ENCODE measurements at regions not wholly inside any gene's neighbourhood (a gene's known extent, or its start where the extent isn't known, plus 50 kb on each side); places are given as distances from the start of the nearest gene placed in this dataset.
"Not testable (repeated sequence)": the region's sequence is repeated elsewhere in the genome, so short reads cannot be mapped to it uniquely, and the experiment has no call there.

GRCh38 chr13:71350886-71351285 lies 516.1 kb downstream of the DACH1 start:
- H3K27me3 ChIP-seq (ENCODE audit: low read length): no peaks in the 10 kb centered on the region
- H3K9me3 ChIP-seq (ENCODE audit: insufficient read depth, low read length): no peaks in the 10 kb centered on the region
- no peak overlapping the region for H3K4me2 ChIP-seq (ENCODE audit: low read depth, low read length, poor library complexity, severe bottlenecking)
- no peaks in the 10 kb centered on the region for H3K36me3 ChIP-seq (ENCODE audit: low read length)
- H2AFZ ChIP-seq (ENCODE audit: low read depth, low read length, severe bottlenecking): no peak overlapping the region
- no peaks in the 10 kb centered on the region for H4K20me1 ChIP-seq (ENCODE audit: low read depth, low read length)
- H3K27ac ChIP-seq (ENCODE audit: low read depth, low read length): no peak overlapping the region
- H3K9ac ChIP-seq (ENCODE audit: low read length): no peak overlapping the region
- TF ChIP-seq CTCF (IDR thresholded peaks at IDR 0.05; ENCODE audit: insufficient read depth, low read length, poor library complexity, severe bottlenecking) (no peak), EZH2phosphoT487 (conservative IDR thresholded peaks at IDR 0.05; ENCODE audit: low read length) (no peak)
- H3K79me2 ChIP-seq (ENCODE audit: insufficient read depth, low read length): no peaks in the 10 kb centered on the region
- no peaks in the 10 kb centered on the region for H3F3A ChIP-seq (ENCODE audit: insufficient read depth)
- no peak overlapping the region for H3K4me3 ChIP-seq (ENCODE audit: insufficient read depth, low read length, poor library complexity, severe bottlenecking)
- no peaks in the 10 kb centered on the region for H3K9me2 ChIP-seq (replicated peaks; ENCODE audit: insufficient read depth, low read length)

GRCh38 chr13:71345856-71346255 lies 521.1 kb downstream of the DACH1 start:
- H3K27ac ChIP-seq (ENCODE audit: low read depth, low read length); H3F3A ChIP-seq (ENCODE audit: insufficient read depth); H3K4me2 ChIP-seq (ENCODE audit: low read depth, low read length, poor library complexity, severe bottlenecking); H3K36me3 ChIP-seq (ENCODE audit: low read length); H2AFZ ChIP-seq (ENCODE audit: low read depth, low read length, severe bottlenecking); H3K9ac ChIP-seq (ENCODE audit: low read length); H3K79me2 ChIP-seq (ENCODE audit: insufficient read depth, low read length); H3K9me2 ChIP-seq (replicated peaks; ENCODE audit: insufficient read depth, low read length); H4K20me1 ChIP-seq (ENCODE audit: low read depth, low read length); H3K27me3 ChIP-seq (ENCODE audit: low read length); H3K4me3 ChIP-seq (ENCODE audit: insufficient read depth, low read length, poor library complexity, severe bottlenecking); H3K9me3 ChIP-seq (ENCODE audit: insufficient read depth, low read length): not testable (repeated sequence)

- no peaks in the 10 kb centered on the region for H3K9me3 ChIP-seq (ENCODE audit: insufficient read depth, low read length)
- H3K27ac ChIP-seq (ENCODE audit: low read depth, low read length): no peak overlapping the region
- H2AFZ ChIP-seq (ENCODE audit: low read depth, low read length, severe bottlenecking): no peak overlapping the region
- no peak overlapping the region for H3K4me2 ChIP-seq (ENCODE audit: low read depth, low read length, poor library complexity, severe bottlenecking)
- H3K9ac ChIP-seq (ENCODE audit: low read length): no peak overlapping the region
- no peak overlapping the region for H3K4me3 ChIP-seq (ENCODE audit: insufficient read depth, low read length, poor library complexity, severe bottlenecking)
- H4K20me1 ChIP-seq (ENCODE audit: low read depth, low read length): no peaks in the 10 kb centered on the region
- H3F3A ChIP-seq (ENCODE audit: insufficient read depth): no peaks in the 10 kb centered on the region
- H3K9me2 ChIP-seq (replicated peaks; ENCODE audit: insufficient read depth, low read length): no peaks in the 10 kb centered on the region
- no peak for TF ChIP-seq CTCF (IDR thresholded peaks at IDR 0.05; ENCODE audit: insufficient read depth, low read length, poor library complexity, severe bottlenecking)
- TF ChIP-seq EZH2phosphoT487 (conservative IDR thresholded peaks at IDR 0.05; ENCODE audit: low read length): no peak
- H3K36me3 ChIP-seq (ENCODE audit: low read length): no peaks in the 10 kb centered on the region
- H3K27me3 ChIP-seq (ENCODE audit: low read length): no peaks in the 10 kb centered on the region
- H3K79me2 ChIP-seq (ENCODE audit: insufficient read depth, low read length): no peaks in the 10 kb centered on the region
These were observed 527.3 kb downstream of the DACH1 start for GRCh38 chr13:71339736-71340135.

GRCh38 chr13:71339005-71339404 lies 528.0 kb downstream of the DACH1 start:
- Histone ChIP-seq H3K27ac (ENCODE audit: low read depth, low read length) (no peak overlapping the region), H3K27me3 (ENCODE audit: low read length) (no peaks in the 10 kb centered on the region), H3K9ac (ENCODE audit: low read length) (no peak overlapping the region), H3K79me2 (ENCODE audit: insufficient read depth, low read length) (no peaks in the 10 kb centered on the region), H3K4me3 (ENCODE audit: insufficient read depth, low read length, poor library complexity, severe bottlenecking) (no peak overlapping the region), H3K9me2 (replicated peaks; ENCODE audit: insufficient read depth, low read length) (no peaks in the 10 kb centered on the region), H2AFZ (ENCODE audit: low read depth, low read length, severe bottlenecking) (no peak overlapping the region), H3K4me2 (ENCODE audit: low read depth, low read length, poor library complexity, severe bottlenecking) (no peak overlapping the region), H3K9me3 (ENCODE audit: insufficient read depth, low read length) (no peaks in the 10 kb centered on the region), H4K20me1 (ENCODE audit: low read depth, low read length) (no peaks in the 10 kb centered on the region), H3K36me3 (ENCODE audit: low read length) (no peaks in the 10 kb centered on the region), H3F3A (ENCODE audit: insufficient read depth) (no peaks in the 10 kb centered on the region)
- TF ChIP-seq EZH2phosphoT487 (conservative IDR thresholded peaks at IDR 0.05; ENCODE audit: low read length) (no peak), CTCF (IDR thresholded peaks at IDR 0.05; ENCODE audit: insufficient read depth, low read length, poor library complexity, severe bottlenecking) (no peak)
